ENCODE measurements at regions not wholly inside any gene's neighbourhood (a gene's known extent, or its start where the extent isn't known, plus 50 kb on each side); places are given as distances from the start of the nearest gene placed in this dataset.

DNA sequence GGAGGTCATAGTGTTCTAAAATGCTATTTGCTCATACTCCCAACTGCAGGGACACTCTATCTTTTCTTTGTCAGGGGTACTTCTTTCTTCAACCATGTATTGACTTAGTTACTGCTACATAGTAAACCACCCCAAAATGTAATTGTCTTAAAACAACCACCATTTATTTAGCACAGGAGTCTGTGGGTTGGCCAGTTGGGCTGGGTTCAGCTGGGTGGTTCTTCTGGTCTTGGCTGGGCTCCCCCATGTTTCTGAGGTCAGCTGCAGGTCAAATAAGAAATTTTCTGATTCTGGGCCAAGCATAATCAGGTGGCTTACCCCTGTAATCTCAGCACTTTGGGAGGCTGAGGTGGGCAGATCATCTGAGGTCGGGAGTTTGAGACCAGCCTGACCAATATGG, 220.0 kb upstream of the BTBD3 start:
- no peak for TF ChIP-seq POLR2AphosphoS5 (IDR thresholded peaks at IDR 0.05)
- TF ChIP-seq, protein P1, sequence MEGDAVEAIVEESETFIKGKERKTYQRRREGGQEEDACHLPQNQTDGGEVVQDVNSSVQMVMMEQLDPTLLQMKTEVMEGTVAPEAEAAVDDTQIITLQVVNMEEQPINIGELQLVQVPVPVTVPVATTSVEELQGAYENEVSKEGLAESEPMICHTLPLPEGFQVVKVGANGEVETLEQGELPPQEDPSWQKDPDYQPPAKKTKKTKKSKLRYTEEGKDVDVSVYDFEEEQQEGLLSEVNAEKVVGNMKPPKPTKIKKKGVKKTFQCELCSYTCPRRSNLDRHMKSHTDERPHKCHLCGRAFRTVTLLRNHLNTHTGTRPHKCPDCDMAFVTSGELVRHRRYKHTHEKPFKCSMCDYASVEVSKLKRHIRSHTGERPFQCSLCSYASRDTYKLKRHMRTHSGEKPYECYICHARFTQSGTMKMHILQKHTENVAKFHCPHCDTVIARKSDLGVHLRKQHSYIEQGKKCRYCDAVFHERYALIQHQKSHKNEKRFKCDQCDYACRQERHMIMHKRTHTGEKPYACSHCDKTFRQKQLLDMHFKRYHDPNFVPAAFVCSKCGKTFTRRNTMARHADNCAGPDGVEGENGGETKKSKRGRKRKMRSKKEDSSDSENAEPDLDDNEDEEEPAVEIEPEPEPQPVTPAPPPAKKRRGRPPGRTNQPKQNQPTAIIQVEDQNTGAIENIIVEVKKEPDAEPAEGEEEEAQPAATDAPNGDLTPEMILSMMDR (IDR thresholded peaks at IDR 0.05; ENCODE audit: poor library complexity, severe bottlenecking), result no peak
- no peak for TF ChIP-seq EZH2 (IDR thresholded peaks at IDR 0.05; ENCODE audit: borderline replicate concordance, insufficient read depth, low read length, poor library complexity, severe bottlenecking)
- TF ChIP-seq, protein P2, sequence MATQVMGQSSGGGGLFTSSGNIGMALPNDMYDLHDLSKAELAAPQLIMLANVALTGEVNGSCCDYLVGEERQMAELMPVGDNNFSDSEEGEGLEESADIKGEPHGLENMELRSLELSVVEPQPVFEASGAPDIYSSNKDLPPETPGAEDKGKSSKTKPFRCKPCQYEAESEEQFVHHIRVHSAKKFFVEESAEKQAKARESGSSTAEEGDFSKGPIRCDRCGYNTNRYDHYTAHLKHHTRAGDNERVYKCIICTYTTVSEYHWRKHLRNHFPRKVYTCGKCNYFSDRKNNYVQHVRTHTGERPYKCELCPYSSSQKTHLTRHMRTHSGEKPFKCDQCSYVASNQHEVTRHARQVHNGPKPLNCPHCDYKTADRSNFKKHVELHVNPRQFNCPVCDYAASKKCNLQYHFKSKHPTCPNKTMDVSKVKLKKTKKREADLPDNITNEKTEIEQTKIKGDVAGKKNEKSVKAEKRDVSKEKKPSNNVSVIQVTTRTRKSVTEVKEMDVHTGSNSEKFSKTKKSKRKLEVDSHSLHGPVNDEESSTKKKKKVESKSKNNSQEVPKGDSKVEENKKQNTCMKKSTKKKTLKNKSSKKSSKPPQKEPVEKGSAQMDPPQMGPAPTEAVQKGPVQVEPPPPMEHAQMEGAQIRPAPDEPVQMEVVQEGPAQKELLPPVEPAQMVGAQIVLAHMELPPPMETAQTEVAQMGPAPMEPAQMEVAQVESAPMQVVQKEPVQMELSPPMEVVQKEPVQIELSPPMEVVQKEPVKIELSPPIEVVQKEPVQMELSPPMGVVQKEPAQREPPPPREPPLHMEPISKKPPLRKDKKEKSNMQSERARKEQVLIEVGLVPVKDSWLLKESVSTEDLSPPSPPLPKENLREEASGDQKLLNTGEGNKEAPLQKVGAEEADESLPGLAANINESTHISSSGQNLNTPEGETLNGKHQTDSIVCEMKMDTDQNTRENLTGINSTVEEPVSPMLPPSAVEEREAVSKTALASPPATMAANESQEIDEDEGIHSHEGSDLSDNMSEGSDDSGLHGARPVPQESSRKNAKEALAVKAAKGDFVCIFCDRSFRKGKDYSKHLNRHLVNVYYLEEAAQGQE (IDR thresholded peaks at IDR 0.05; ENCODE audit: borderline replicate concordance), result no peak
- TF ChIP-seq MXI1 (conservative IDR thresholded peaks at IDR 0.05; ENCODE audit: poor library complexity, severe bottlenecking), result no peak
- no peak for TF ChIP-seq EP300 (conservative IDR thresholded peaks at IDR 0.05; ENCODE audit: poor library complexity, severe bottlenecking)

All from neural cell (in vitro differentiated cells).